ENCODE measurements at regions not wholly inside any gene's neighbourhood (a gene's known extent, or its start where the extent isn't known, plus 50 kb on each side); places are given as distances from the start of the nearest gene placed in this dataset.

DNA sequence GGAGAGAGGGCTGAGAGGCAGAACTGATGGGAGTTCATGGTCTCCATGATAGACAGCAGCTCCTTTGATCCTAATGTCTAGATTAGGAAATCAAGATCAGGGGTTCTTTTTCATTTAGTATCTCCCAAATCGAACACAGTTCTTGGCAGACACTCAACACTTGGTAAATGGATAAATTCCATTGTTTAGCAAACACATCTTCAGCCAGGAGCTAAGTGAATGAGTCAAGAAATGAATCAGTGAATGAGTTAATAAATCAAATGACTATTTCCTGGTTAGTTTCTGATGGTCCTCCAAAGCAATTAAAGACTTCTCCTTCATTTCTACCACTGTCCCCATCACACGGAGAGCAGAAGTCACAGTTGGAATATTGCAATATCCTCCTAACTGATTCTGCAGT, 120.0 kb upstream of the SHISA3 start:
- no peaks in the 10 kb centered on the region for H3K9me3 ChIP-seq
- H3K4me3 ChIP-seq: no peak overlapping the region
- TF ChIP-seq POLR2AphosphoS5 (IDR thresholded peaks at IDR 0.05) (no peak), EP300 (IDR thresholded peaks at IDR 0.05) (no peak), POLR2A (IDR thresholded peaks at IDR 0.05; ENCODE audit: low read depth) (no peak)
- TF ChIP-seq, protein P1, sequence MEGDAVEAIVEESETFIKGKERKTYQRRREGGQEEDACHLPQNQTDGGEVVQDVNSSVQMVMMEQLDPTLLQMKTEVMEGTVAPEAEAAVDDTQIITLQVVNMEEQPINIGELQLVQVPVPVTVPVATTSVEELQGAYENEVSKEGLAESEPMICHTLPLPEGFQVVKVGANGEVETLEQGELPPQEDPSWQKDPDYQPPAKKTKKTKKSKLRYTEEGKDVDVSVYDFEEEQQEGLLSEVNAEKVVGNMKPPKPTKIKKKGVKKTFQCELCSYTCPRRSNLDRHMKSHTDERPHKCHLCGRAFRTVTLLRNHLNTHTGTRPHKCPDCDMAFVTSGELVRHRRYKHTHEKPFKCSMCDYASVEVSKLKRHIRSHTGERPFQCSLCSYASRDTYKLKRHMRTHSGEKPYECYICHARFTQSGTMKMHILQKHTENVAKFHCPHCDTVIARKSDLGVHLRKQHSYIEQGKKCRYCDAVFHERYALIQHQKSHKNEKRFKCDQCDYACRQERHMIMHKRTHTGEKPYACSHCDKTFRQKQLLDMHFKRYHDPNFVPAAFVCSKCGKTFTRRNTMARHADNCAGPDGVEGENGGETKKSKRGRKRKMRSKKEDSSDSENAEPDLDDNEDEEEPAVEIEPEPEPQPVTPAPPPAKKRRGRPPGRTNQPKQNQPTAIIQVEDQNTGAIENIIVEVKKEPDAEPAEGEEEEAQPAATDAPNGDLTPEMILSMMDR (IDR thresholded peaks at IDR 0.05): no peak
- DNase-seq (ENCODE audit: extremely low spot score): no peak
- intact Hi-C loops (cut with DNase I): no loop called here
- 62% methylated on average over 2 of the region's 2 CpGs for WGBS
- no peaks in the 10 kb centered on the region for H3K27me3 ChIP-seq
- H3K36me3 ChIP-seq: no peaks in the 10 kb centered on the region
- peaks cover 0 to 7% (median 4%) of the 10 kb centered on the region in 4 donors for H3K4me1 ChIP-seq
- H3K27ac ChIP-seq (replicated peaks in 1 of 4): no peak overlapping the region

DNA sequence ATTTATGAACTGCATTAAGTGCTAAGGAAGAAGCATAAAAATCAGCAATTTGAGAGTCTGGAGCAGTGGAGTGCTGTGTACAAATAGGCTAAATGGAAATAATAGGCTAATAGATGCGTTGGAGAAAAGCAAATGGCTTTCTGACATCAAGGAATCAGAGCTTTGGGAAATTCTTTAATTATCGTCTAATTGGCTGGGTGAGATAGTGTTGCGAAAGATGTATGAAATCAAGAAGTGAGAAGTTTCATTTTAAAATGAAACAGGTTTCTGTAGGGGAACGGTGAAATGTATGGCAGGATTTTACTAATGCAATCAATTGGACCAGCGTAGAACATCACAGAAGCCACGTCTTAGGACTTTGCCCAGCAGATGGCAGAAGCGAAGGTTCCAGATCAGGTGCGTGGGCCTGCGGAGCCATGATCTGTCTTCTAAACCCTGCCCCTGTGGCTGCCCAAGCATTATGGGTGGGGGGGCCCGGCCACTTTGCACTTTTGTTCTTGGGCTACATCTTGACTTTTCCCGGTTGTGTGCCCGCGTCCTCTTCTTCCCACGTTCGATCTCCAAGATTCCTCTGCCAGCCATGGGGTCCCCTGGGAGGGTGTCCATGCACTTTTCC, 118.5 kb upstream of the SHISA3 start:
- H3K36me3 ChIP-seq: no peaks in the 10 kb centered on the region
- DNase-seq (ENCODE audit: extremely low spot score): no peak
- WGBS: 82% methylated on average over 15 of the region's 15 CpGs
- no peaks in the 10 kb centered on the region for H3K27me3 ChIP-seq
- H3K4me3 ChIP-seq: no peak overlapping the region
- H3K9me3 ChIP-seq: no peaks in the 10 kb centered on the region
- TF ChIP-seq POLR2A (IDR thresholded peaks at IDR 0.05; ENCODE audit: low read depth): no peak
- no peak for TF ChIP-seq EP300 (IDR thresholded peaks at IDR 0.05)
- no peak for TF ChIP-seq POLR2AphosphoS5 (IDR thresholded peaks at IDR 0.05)
- TF ChIP-seq, protein P1 (IDR thresholded peaks at IDR 0.05): no peak
- H3K27ac ChIP-seq (replicated peaks in 1 of 4): no peak overlapping the region
- intact Hi-C loops (cut with DNase I): no loop called here
- peaks cover 0 to 11% (median 8%) of the 10 kb centered on the region in 4 donors for H3K4me1 ChIP-seq

DNA sequence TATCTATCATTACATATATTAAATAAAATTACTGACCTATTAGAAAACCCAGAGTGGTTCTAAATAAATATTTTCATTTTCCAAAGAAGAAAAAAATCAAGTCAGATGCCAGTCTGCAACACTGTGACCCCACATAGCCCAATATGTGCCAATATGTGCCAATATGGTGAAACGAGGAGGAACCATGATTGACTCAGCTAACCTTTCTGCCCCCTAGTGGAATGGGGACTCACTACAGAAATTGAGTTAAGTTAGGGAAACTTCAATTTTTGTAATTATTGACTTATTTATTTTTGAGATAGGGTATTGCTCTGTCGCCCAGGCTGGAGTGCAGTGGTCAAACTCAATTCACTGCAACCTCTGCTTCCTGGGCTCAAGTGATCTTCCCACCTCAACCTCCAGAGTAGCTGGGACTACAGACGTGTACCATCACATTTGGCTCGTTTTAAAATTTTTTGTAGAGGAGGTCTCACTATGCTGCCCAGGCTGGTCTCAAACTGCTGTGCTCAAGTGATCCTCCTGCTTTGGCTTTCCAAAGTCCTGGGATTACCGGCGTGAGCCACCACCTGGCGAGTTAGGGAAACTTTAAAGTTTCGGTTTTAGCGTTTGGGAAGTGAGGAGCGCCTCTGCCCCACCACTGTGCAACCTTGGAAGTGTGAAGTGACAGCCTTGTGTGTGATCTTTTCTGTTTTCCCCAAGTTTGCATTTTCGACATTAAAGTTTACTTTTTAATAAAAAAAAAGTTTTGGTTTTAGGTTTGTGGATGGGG, 116.8 kb upstream of the SHISA3 start:
- no peak overlapping the region for H3K27ac ChIP-seq (replicated peaks in 1 of 4)
- TF ChIP-seq, protein P1 (IDR thresholded peaks at IDR 0.05): peak in 2 of 3 experiments; percentile 35 to 48
- TF ChIP-seq EP300 (IDR thresholded peaks at IDR 0.05): no peak
- intact Hi-C loops (cut with DNase I): loop anchor here (10.0 kb wide), 1 partner anchor 584 kb away; no protein-coding TSS in a partner anchor
- 72% methylated on average over 11 of the region's 11 CpGs for WGBS
- no peaks in the 10 kb centered on the region for H3K27me3 ChIP-seq
- no peak for DNase-seq (ENCODE audit: extremely low spot score)
- no peak overlapping the region for H3K4me3 ChIP-seq
- no peaks in the 10 kb centered on the region for H3K36me3 ChIP-seq
- H3K4me1 ChIP-seq: peaks cover 0 to 11% (median 8%) of the 10 kb centered on the region in 4 donors
- H3K9me3 ChIP-seq: no peaks in the 10 kb centered on the region

DNA sequence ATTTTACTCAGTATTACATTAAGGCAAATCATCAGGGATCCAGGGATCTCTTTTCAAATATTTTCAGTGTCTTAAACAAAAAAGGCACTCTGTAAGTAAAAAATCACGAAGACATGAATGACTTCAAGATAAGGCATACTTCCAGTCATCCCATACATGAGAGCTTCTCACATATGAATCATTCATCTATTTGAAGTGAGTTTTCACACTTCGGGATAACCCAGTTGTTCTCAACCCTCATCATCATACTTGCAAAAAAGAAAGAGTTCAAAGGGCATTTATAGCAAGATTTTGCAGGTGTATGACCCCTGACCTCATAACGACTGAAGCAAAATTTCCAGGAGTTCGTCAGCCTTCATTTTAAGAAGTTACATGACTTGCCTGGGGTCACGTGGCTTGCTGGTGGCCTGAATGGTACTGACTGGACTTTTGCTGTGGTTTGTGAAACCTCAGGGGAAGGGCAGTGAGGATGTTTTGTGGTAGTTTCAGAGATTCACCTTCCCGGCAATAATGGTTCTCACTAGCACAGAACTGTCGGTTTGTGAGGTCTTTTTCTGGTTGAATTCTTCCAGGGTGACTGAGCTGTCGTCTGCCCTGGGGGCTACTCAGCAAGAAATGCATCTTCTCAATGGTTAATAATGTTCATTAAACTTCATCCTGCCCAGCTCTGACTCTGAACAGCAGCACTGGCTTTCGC, 115.8 kb upstream of the SHISA3 start:
- H3K4me1 ChIP-seq: peaks cover 0 to 11% (median 8%) of the 10 kb centered on the region in 4 donors
- no peaks in the 10 kb centered on the region for H3K9me3 ChIP-seq
- TF ChIP-seq POLR2A (IDR thresholded peaks at IDR 0.05; ENCODE audit: low read depth): no peak
- no peak for TF ChIP-seq POLR2AphosphoS5 (IDR thresholded peaks at IDR 0.05)
- TF ChIP-seq, protein P1 (IDR thresholded peaks at IDR 0.05): no peak
- TF ChIP-seq EP300 (IDR thresholded peaks at IDR 0.05): no peak
- H3K27me3 ChIP-seq: no peaks in the 10 kb centered on the region
- H3K36me3 ChIP-seq: no peaks in the 10 kb centered on the region
- WGBS: 49% methylated on average over 9 of the region's 9 CpGs
- DNase-seq (ENCODE audit: extremely low spot score): no peak
- no peak overlapping the region for H3K4me3 ChIP-seq
- no peak overlapping the region for H3K27ac ChIP-seq (replicated peaks in 1 of 4)
- intact Hi-C loops (cut with DNase I): loop anchor here (1.0 to 10.0 kb wide), 2 partner anchors 237 to 583 kb away; no protein-coding TSS in a partner anchor
